C4-2B (cell line): ENCODE measurements at regions not wholly inside any gene's neighbourhood (a gene's known extent, or its start where the extent isn't known, plus 50 kb on each side); places are given as distances from the start of the nearest gene placed in this dataset.

Experiments used
- ZFX ChIP-seq: fragments of 450-650 bp; IDR thresholded peaks from 2 replicates; pipeline ENCODE4 v1.6.1; 2017
- TF ChIP-seq, protein P1 (sequence below): fragments of 450-650 bp; conservative IDR thresholded peaks from 2 replicates; pipeline ENCODE4 v1.5.1; 2017; ENCODE audit warnings: mild to moderate bottlenecking

- TF ChIP-seq, protein P1, sequence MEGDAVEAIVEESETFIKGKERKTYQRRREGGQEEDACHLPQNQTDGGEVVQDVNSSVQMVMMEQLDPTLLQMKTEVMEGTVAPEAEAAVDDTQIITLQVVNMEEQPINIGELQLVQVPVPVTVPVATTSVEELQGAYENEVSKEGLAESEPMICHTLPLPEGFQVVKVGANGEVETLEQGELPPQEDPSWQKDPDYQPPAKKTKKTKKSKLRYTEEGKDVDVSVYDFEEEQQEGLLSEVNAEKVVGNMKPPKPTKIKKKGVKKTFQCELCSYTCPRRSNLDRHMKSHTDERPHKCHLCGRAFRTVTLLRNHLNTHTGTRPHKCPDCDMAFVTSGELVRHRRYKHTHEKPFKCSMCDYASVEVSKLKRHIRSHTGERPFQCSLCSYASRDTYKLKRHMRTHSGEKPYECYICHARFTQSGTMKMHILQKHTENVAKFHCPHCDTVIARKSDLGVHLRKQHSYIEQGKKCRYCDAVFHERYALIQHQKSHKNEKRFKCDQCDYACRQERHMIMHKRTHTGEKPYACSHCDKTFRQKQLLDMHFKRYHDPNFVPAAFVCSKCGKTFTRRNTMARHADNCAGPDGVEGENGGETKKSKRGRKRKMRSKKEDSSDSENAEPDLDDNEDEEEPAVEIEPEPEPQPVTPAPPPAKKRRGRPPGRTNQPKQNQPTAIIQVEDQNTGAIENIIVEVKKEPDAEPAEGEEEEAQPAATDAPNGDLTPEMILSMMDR, result no peak
- no peak for TF ChIP-seq ZFX
Observed at GRCh38 chr7:63071920-63072319, 926.7 kb upstream of the ZNF722 start.
